Transverse colon (tissue), 3 donors: ENCODE measurements at regions not wholly inside any gene's neighbourhood (a gene's known extent, or its start where the extent isn't known, plus 50 kb on each side); places are given as distances from the start of the nearest gene placed in this dataset.

Experiments used
- POLR2A ChIP-seq: fragments of 450-650 bp; IDR thresholded peaks from one replicate; pipeline ENCODE4 v1.6.1; 2016; ENCODE audit warnings: antibody characterized with exemption, mild to moderate bottlenecking, moderate library complexity
- TF ChIP-seq, protein P1 (sequence below), 5 experiments: fragments of 200-600 bp in 3 of 5; fragments of 450-650 bp in 2 of 5; sonication (generic) in 3 of 5; IDR thresholded peaks; 1 replicate in 2 of 5; 2 replicates in 3 of 5; pipeline ENCODE4 v1.5.1; 2016 to 2017; ENCODE audit warnings: antibody characterized with exemption in 5 of 5, inconsistent platforms in 3 of 5, mild to moderate bottlenecking in 2 of 5, moderate library complexity in 1 of 5

DNA sequence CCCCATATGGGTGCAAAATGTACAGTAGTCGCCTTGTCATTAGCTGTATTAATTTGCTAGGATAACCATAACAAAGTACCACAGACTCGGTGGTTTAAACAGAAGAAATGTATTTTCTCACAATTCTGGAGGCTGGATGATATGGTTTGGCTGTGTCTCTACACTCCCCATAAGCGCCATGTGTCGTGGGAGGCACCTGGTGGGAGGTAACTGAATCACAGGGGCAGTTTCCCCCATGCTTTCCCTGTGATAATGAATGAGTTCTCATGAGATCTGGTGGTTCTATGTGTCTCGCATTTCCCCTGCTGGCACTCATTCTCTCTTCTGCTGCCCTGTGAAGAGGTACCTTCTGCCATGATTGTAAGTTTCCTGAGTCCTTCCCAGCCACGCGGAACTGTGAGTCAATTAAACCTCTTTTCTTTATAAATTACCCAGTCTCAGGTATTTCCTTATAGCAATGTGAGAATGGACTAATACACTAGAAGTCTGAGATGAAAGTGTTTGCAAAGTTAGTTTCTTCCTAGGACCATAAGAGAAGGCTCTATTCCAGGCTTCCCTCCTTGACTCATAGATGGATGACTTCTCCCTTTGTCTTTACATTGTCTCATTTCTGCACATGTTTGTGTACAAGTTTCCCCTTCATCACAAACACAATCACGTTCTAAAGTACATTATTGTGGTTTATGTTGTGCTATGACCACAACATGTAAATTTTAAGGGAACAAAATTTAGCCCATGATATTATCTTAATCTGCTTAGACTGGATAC, 1442.6 kb downstream of the SUCLG1 start:
- no peak for TF ChIP-seq POLR2A
- TF ChIP-seq, protein P1, sequence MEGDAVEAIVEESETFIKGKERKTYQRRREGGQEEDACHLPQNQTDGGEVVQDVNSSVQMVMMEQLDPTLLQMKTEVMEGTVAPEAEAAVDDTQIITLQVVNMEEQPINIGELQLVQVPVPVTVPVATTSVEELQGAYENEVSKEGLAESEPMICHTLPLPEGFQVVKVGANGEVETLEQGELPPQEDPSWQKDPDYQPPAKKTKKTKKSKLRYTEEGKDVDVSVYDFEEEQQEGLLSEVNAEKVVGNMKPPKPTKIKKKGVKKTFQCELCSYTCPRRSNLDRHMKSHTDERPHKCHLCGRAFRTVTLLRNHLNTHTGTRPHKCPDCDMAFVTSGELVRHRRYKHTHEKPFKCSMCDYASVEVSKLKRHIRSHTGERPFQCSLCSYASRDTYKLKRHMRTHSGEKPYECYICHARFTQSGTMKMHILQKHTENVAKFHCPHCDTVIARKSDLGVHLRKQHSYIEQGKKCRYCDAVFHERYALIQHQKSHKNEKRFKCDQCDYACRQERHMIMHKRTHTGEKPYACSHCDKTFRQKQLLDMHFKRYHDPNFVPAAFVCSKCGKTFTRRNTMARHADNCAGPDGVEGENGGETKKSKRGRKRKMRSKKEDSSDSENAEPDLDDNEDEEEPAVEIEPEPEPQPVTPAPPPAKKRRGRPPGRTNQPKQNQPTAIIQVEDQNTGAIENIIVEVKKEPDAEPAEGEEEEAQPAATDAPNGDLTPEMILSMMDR (IDR thresholded peaks at IDR 0.05): no peak
